ENCODE measurements at regions not wholly inside any gene's neighbourhood (a gene's known extent, or its start where the extent isn't known, plus 50 kb on each side); places are given as distances from the start of the nearest gene placed in this dataset.

GRCh38 chr18:42537291-42537690 lies 578.2 kb downstream of the RIT2 start:
- TF ChIP-seq, protein P1, sequence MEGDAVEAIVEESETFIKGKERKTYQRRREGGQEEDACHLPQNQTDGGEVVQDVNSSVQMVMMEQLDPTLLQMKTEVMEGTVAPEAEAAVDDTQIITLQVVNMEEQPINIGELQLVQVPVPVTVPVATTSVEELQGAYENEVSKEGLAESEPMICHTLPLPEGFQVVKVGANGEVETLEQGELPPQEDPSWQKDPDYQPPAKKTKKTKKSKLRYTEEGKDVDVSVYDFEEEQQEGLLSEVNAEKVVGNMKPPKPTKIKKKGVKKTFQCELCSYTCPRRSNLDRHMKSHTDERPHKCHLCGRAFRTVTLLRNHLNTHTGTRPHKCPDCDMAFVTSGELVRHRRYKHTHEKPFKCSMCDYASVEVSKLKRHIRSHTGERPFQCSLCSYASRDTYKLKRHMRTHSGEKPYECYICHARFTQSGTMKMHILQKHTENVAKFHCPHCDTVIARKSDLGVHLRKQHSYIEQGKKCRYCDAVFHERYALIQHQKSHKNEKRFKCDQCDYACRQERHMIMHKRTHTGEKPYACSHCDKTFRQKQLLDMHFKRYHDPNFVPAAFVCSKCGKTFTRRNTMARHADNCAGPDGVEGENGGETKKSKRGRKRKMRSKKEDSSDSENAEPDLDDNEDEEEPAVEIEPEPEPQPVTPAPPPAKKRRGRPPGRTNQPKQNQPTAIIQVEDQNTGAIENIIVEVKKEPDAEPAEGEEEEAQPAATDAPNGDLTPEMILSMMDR (IDR thresholded peaks at IDR 0.05), result no peak
- TF ChIP-seq EZH2 (IDR thresholded peaks at IDR 0.05) (no peak), EZH2phosphoT487 (IDR thresholded peaks at IDR 0.05) (no peak)

Measured in neural progenitor cell (in vitro differentiated cells).